ENCODE measurements at regions not wholly inside any gene's neighbourhood (a gene's known extent, or its start where the extent isn't known, plus 50 kb on each side); places are given as distances from the start of the nearest gene placed in this dataset.
"Not testable (repeated sequence)": the region's sequence is repeated elsewhere in the genome, so short reads cannot be mapped to it uniquely, and the experiment has no call there.

GRCh38 chr3:166500420-166500819 lies 663.2 kb upstream of the BCHE start:
- TF ChIP-seq RCOR1 (IDR thresholded peaks at IDR 0.05; ENCODE audit: low read depth, low read length); JUNB (IDR thresholded peaks at IDR 0.05); ZSCAN20 (CRISPR knock-in tag; IDR thresholded peaks at IDR 0.05); SREBF2 (IDR thresholded peaks at IDR 0.05); MYC (IDR thresholded peaks at IDR 0.05; ENCODE audit: borderline replicate concordance, low read length); CTCF (IDR thresholded peaks at IDR 0.05): not testable (repeated sequence)
